H1 (cell line): ENCODE measurements at regions not wholly inside any gene's neighbourhood (a gene's known extent, or its start where the extent isn't known, plus 50 kb on each side); places are given as distances from the start of the nearest gene placed in this dataset.

ENCODE experiments used
- CTCF ChIA-PET: fragments of 300-600 bp; sonication (Branson Sonifier 250); formaldehyde crosslinking; loops from one replicate; lab custom pipeline; 2021; ENCODE audit not compliant: partially characterized antibody; lab: Charles Lee
- POLR2A ChIA-PET: fragments of 300-600 bp; sonication (Branson Sonifier 250); formaldehyde crosslinking; loops from one replicate; lab custom pipeline; 2021; ENCODE audit warnings: inconsistent platforms; ENCODE audit not compliant: partially characterized antibody; lab: Charles Lee
- DNase-seq, 2 experiments: peaks; one replicate each; pipeline versions ENCODE4 v3.0.0 to v3.0.0-alpha.2; 2010 to 2022; ENCODE audit warnings: low spot score in 2 of 2, low read depth in 1 of 2, mixed read lengths in 1 of 2
- FAIRE-seq: peaks from 2 replicates; lab custom pipeline; 2011; peaks lifted over from hg19 to GRCh38; lab: Jason Lieb, UNC
- H2AFZ ChIP-seq: 2 replicates; pipeline ENCODE4 v1.8.1; 2012; ENCODE audit warnings: low read length, inconsistent platforms
- H2AK5ac ChIP-seq: 2 replicates; pipeline ENCODE4 v1.6.1; 2013; ENCODE audit warnings: low read depth, low read length
- H2BK120ac ChIP-seq: replicated peaks from 2 replicates; pipeline ENCODE3; 2013; ENCODE audit warnings: low read depth, low read length, inconsistent platforms
- H2BK12ac ChIP-seq: 2 replicates; pipeline ENCODE4 v1.6.1; 2013; ENCODE audit warnings: low read depth, low read length
- H2BK15ac ChIP-seq: 2 replicates; pipeline ENCODE4 v1.6.1; 2013; ENCODE audit warnings: low read length
- H2BK20ac ChIP-seq: 2 replicates; pipeline ENCODE4 v1.6.1; 2013; ENCODE audit warnings: low read length
- H2BK5ac ChIP-seq: 2 replicates; pipeline ENCODE4 v1.6.1; 2013; ENCODE audit warnings: low read depth, low read length
- H3K14ac ChIP-seq: 2 replicates; pipeline ENCODE4 v1.6.1; 2013; ENCODE audit warnings: inconsistent platforms; ENCODE audit not compliant: insufficient read length
- H3K18ac ChIP-seq: 2 replicates; pipeline ENCODE4 v1.6.1; 2013; ENCODE audit warnings: low read length; ENCODE audit errors: extremely low read depth
- H3K23ac ChIP-seq: 2 replicates; pipeline ENCODE4 v1.6.1; 2013; ENCODE audit warnings: inconsistent platforms; ENCODE audit not compliant: insufficient read length
- H3K23me2 ChIP-seq: 2 replicates; pipeline ENCODE4 v1.6.1; 2013; ENCODE audit warnings: low read depth, low read length
- H3K27ac ChIP-seq: 2 replicates; pipeline ENCODE4 v1.6.1; 2011; ENCODE audit warnings: low read depth, low read length, inconsistent platforms
- H3K27me3 ChIP-seq, 4 experiments: replicated peaks in 1 of 4; 1 replicate in 1 of 4; 2 replicates in 3 of 4; pipeline versions ENCODE4 v1.6.1 to v1.8.1; 2011 to 2013; ENCODE audit warnings: low read length in 3 of 4, mild to moderate bottlenecking in 3 of 4, inconsistent platforms in 2 of 4, mixed read lengths in 2 of 4, moderate library complexity in 1 of 4; ENCODE audit not compliant: control insufficient read depth in 3 of 4, insufficient read depth in 3 of 4; ENCODE audit errors: extremely low read depth in 1 of 4
- H3K36me3 ChIP-seq, 4 experiments: 2 replicates each; pipeline versions ENCODE4 v1.6.1 to v1.8.1; 2011 to 2013; ENCODE audit warnings: mild to moderate bottlenecking in 4 of 4, low read length in 3 of 4, moderate library complexity in 2 of 4, control low read depth in 1 of 4, inconsistent platforms in 1 of 4; ENCODE audit not compliant: insufficient read depth in 4 of 4, control insufficient read depth in 2 of 4
- H3K4ac ChIP-seq: replicated peaks from 2 replicates; pipeline ENCODE3; 2013; ENCODE audit warnings: low read length, low read depth, mixed read lengths, inconsistent platforms; ENCODE audit not compliant: insufficient read length
- H3K4me1 ChIP-seq, 4 experiments: replicated peaks in 1 of 4; 1 replicate in 1 of 4; 2 replicates in 3 of 4; pipeline versions ENCODE4 v1.6.1 to v1.8.1; 2011 to 2013; ENCODE audit warnings: low read length in 3 of 4, inconsistent platforms in 2 of 4, mixed read lengths in 1 of 4; ENCODE audit not compliant: insufficient read depth in 4 of 4, control insufficient read depth in 3 of 4
- H3K4me2 ChIP-seq, 2 experiments: 2 replicates each; pipeline versions ENCODE4 v1.6.1 to v1.8.1; 2011 to 2013; ENCODE audit warnings: low read depth in 2 of 2, low read length in 2 of 2, control low read depth in 1 of 2, inconsistent platforms in 1 of 2, mild to moderate bottlenecking in 1 of 2; ENCODE audit not compliant: insufficient read depth in 1 of 2
- H3K4me3 ChIP-seq, 4 experiments: fragments of 200-600, 300-600 bp in 1 of 4; sonication (generic), shearing (Covaris generic), sonication (Bioruptor Twin) in 1 of 4; 2 replicates each; pipeline versions ENCODE4 v1.5.1 to v1.8.1; 2011 to 2016; ENCODE audit warnings: low read length in 4 of 4, low read depth in 3 of 4, control low read depth in 2 of 4, inconsistent platforms in 2 of 4, mild to moderate bottlenecking in 2 of 4, mixed read lengths in 1 of 4, moderate library complexity in 1 of 4; ENCODE audit not compliant: insufficient read depth in 2 of 4; ENCODE audit errors: extremely low read depth in 1 of 4
- H3K56ac ChIP-seq: replicated peaks from 2 replicates; pipeline ENCODE3; 2013; ENCODE audit warnings: low read depth, mild to moderate bottlenecking, mixed read lengths, low read length, inconsistent platforms; ENCODE audit not compliant: insufficient read length
- H3K79me1 ChIP-seq: 2 replicates; pipeline ENCODE4 v1.6.1; 2013; ENCODE audit warnings: low read depth, low read length, control low read depth
- H3K79me2 ChIP-seq, 2 experiments: 2 replicates each; pipeline versions ENCODE4 v1.6.1 to v1.8.1; 2012 to 2013; ENCODE audit warnings: low read length in 2 of 2, mild to moderate bottlenecking in 2 of 2, inconsistent platforms in 1 of 2; ENCODE audit not compliant: insufficient read depth in 2 of 2, control insufficient read depth in 1 of 2
- H3K9ac ChIP-seq, 4 experiments: replicated peaks in 1 of 4; 1 replicate in 1 of 4; 2 replicates in 3 of 4; pipeline versions ENCODE4 v1.6.1 to v1.8.1; 2011 to 2013; ENCODE audit warnings: low read depth in 3 of 4, low read length in 3 of 4, control low read depth in 2 of 4, mild to moderate bottlenecking in 2 of 4, moderate library complexity in 2 of 4, inconsistent platforms in 1 of 4; ENCODE audit errors: extremely low read depth in 1 of 4
- H3K9me3 ChIP-seq, 2 experiments: 2 replicates each; pipeline versions ENCODE4 v1.6.1 to v1.8.1; 2012 to 2013; ENCODE audit warnings: mild to moderate bottlenecking in 2 of 2, moderate library complexity in 2 of 2, control low read depth in 1 of 2, inconsistent platforms in 1 of 2, low read depth in 1 of 2, low read length in 1 of 2, mixed read lengths in 1 of 2; ENCODE audit not compliant: insufficient read depth in 2 of 2
- H4K20me1 ChIP-seq, 2 experiments: replicated peaks in 1 of 2; 2 replicates each; pipeline versions ENCODE3 to v1.8.1; 2011 to 2013; ENCODE audit warnings: inconsistent platforms in 2 of 2, low read length in 2 of 2, mild to moderate bottlenecking in 1 of 2; ENCODE audit not compliant: insufficient read depth in 2 of 2, control insufficient read depth in 1 of 2
- H4K5ac ChIP-seq: 2 replicates; pipeline ENCODE4 v1.6.1; 2013; ENCODE audit warnings: low read length, low read depth, mixed read lengths, inconsistent platforms; ENCODE audit not compliant: insufficient read length
- H4K8ac ChIP-seq: 2 replicates; pipeline ENCODE4 v1.8.0; 2013; ENCODE audit warnings: mild to moderate bottlenecking, moderate library complexity, low read length, inconsistent platforms; ENCODE audit not compliant: insufficient read depth; ENCODE audit errors: extremely low read depth
- H4K91ac ChIP-seq: replicated peaks from 2 replicates; pipeline ENCODE3; 2013; ENCODE audit warnings: low read length, mixed read lengths, inconsistent platforms; ENCODE audit not compliant: insufficient read length
- CTCF ChIP-seq, 3 experiments: IDR thresholded peaks; 1 replicate in 2 of 3; 2 replicates in 1 of 3; pipeline versions ENCODE4 v1.5.1 to v1.6.1; 2011; ENCODE audit warnings: low read length in 3 of 3, mild to moderate bottlenecking in 3 of 3, inconsistent platforms in 2 of 3, low read depth in 1 of 3, moderate library complexity in 1 of 3; ENCODE audit not compliant: insufficient read depth in 1 of 3; ENCODE audit errors: control extremely low read depth in 1 of 3
- YY1 ChIP-seq: IDR thresholded peaks from 2 replicates; pipeline ENCODE4 v1.6.1; 2011; ENCODE audit warnings: low read depth, mild to moderate bottlenecking, low read length
- WGBS, 2 experiments: shearing (Covaris generic) in 1 of 2; methylation state at CpG; one replicate each; pipeline versions ENCODE4 v1.1.6 to v1.1.7; 2013 to 2015; ENCODE audit warnings: low lambda C conversion rate in 2 of 2, mixed read lengths in 2 of 2, inconsistent platforms in 1 of 2, low coverage in 1 of 2, missing lambda C conversion rate in 1 of 2; ENCODE audit not compliant: insufficient replicate concordance in 2 of 2, insufficient coverage in 1 of 2, insufficient read length in 1 of 2; ENCODE audit errors: extremely low coverage in 1 of 2, missing lambda C conversion rate in 1 of 2; 5-methylcytosine and 5-hydroxymethylcytosine counted together

- H3K36me3 ChIP-seq = no peaks in the 10 kb centered on the region
- no peak overlapping the region for H2BK20ac ChIP-seq
- H4K91ac ChIP-seq = no peak overlapping the region
- H3K14ac ChIP-seq = no peak overlapping the region
- no peaks in the 10 kb centered on the region for H3K79me2 ChIP-seq
- H3K4me2 ChIP-seq = no peak overlapping the region
- H3K56ac ChIP-seq = no peak overlapping the region
- no peak overlapping the region for H3K18ac ChIP-seq
- no peak overlapping the region for H4K8ac ChIP-seq
- H3K23me2 ChIP-seq = no peaks in the 10 kb centered on the region
- no peaks in the 10 kb centered on the region for H3K27me3 ChIP-seq
- no peaks in the 10 kb centered on the region for H3K9me3 ChIP-seq
- H3K4me3 ChIP-seq = no peak overlapping the region
- H3K27ac ChIP-seq = no peak overlapping the region
- no peak overlapping the region for H3K9ac ChIP-seq
- no peak for FAIRE-seq
- 80% methylated on average over 2 of the region's 2 CpGs; no CpG with 5 or more reads in 1 of the 2 experiments for WGBS, 2 experiments
- no peak for DNase-seq
- H3K4ac ChIP-seq = no peak overlapping the region
- peaks cover 0 to 5% (median 2%) of the 10 kb centered on the region in 4 experiments; a peak in 1 of 7 replicates for H3K4me1 ChIP-seq
- no peaks in the 10 kb centered on the region for H3K79me1 ChIP-seq
- no peak overlapping the region for H2AK5ac ChIP-seq
- H4K5ac ChIP-seq = no peak overlapping the region
- TF ChIP-seq CTCF (IDR thresholded peaks at IDR 0.05; ENCODE audit: control extremely low read depth in 1 of 3, insufficient read depth in 1 of 3, low read depth in 1 of 3, low read length in 3 of 3) = no peak
- TF ChIP-seq YY1 = peak; percentile 79
- TF ChIP-seq, all 59 proteins: peak for 1
- no peak overlapping the region for H2BK5ac ChIP-seq
- no peak overlapping the region for H2BK15ac ChIP-seq
- no peak overlapping the region for H2BK12ac ChIP-seq
- no peak overlapping the region; the same call in 1 of the 2 replicates for H2AFZ ChIP-seq
- H3K23ac ChIP-seq = no peak overlapping the region
- ChIA-PET CTCF (interaction anchor here (1.0 to 1.1 kb wide), 2 partner anchors 42 to 516 kb away, joined by 3 to 4 read pairs; no protein-coding TSS in a partner anchor), POLR2A (no interaction called here)
- no peaks in the 10 kb centered on the region for H4K20me1 ChIP-seq
- H2BK120ac ChIP-seq = no peak overlapping the region
Observed at GRCh38 chr5:125720348-125720685, 702.9 kb upstream of the GRAMD2B start.
